ENCODE measurements at regions not wholly inside any gene's neighbourhood (a gene's known extent, or its start where the extent isn't known, plus 50 kb on each side); places are given as distances from the start of the nearest gene placed in this dataset.

- TF ChIP-seq POLR2AphosphoS5 (IDR thresholded peaks at IDR 0.05; ENCODE audit: low read depth, low read length) (no peak), POLR2A (IDR thresholded peaks at IDR 0.05; ENCODE audit: low read depth, low read length) (no peak), TAF1 (IDR thresholded peaks at IDR 0.05; ENCODE audit: borderline replicate concordance, low read depth, low read length) (no peak)
- FAIRE-seq, result no peak
- no peak for DNase-seq (ENCODE audit: insufficient read length)
These were observed 282.5 kb upstream of the ISX start for GRCh38 chr22:34783436-34783835.

DNA sequence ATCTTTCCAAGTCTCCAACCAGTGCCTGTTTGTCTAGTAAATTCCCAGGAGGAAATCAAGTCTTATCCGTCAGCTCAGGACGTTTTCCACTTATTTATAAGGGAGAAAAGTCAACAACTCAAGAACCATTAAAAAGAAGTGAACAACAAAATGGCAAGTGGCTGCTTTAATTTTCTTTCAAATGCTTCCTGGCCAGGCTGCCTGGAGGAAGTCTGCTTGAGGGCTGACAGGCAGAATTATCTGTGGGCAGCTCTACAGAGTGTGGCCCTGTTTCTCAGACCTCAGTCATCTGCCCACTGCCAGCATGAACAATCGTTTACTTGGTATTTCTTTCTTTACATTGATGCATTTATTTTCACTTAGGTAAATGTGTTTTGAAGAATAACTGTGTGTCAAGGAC lies 281.9 kb upstream of the ISX start:
- DNase-seq (ENCODE audit: insufficient read length) (no peak), FAIRE-seq (no peak)
- TF ChIP-seq POLR2A (IDR thresholded peaks at IDR 0.05; ENCODE audit: low read depth, low read length) (no peak), POLR2AphosphoS5 (IDR thresholded peaks at IDR 0.05; ENCODE audit: low read depth, low read length) (no peak), TAF1 (IDR thresholded peaks at IDR 0.05; ENCODE audit: borderline replicate concordance, low read depth, low read length) (no peak)

DNA sequence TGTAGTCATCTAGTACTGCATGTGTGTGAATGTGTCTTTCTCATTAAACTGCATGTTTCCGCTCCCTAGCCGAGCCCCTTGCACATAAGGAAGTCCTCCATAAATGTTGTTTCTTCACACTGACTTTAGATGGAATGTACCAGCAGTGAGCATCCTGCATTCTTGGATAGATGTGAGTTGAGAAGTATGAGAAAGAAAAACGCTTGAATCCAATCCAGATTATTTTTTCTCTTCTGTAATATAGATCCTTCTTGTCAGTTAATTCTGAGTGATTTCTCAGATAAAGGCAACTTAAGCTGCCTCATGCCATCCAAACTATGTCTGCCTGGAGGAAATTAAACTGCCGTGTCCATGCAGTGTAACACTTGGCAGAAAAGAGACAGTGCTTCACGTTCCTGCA lies 268.1 kb upstream of the ISX start:
- TF ChIP-seq POLR2AphosphoS5 (IDR thresholded peaks at IDR 0.05; ENCODE audit: low read depth, low read length), result no peak
- TF ChIP-seq POLR2A (IDR thresholded peaks at IDR 0.05; ENCODE audit: low read depth, low read length), result no peak
- no peak for TF ChIP-seq TAF1 (IDR thresholded peaks at IDR 0.05; ENCODE audit: borderline replicate concordance, low read depth, low read length)
- DNase-seq (ENCODE audit: insufficient read length) (no peak), FAIRE-seq (no peak)

DNA sequence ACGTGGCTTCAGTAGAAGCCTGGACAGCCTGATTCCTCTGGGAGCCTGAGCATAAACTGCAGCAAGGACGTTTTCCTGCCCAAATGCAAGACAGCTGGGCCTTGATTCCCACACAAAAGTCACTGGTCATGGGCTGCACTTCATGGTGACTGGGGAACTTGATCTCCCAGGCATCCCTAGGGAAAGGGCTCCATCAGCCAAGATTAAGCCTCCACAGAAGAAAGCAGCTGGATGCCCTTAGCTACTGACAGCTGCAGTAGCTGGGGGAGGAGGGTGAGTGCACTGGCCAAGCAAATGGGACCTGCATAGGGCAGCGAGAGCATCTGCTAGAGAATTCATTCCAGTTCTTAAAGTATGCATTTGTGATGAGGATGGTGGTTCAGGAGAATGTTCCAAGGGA lies 267.4 kb upstream of the ISX start:
- DNase-seq (ENCODE audit: insufficient read length), result no peak

GRCh38 chr22:34800260-34800980 lies 265.5 kb upstream of the ISX start:
- FAIRE-seq, result no peak
- TF ChIP-seq TAF1 (IDR thresholded peaks at IDR 0.05; ENCODE audit: borderline replicate concordance, low read depth, low read length), result no peak
- no peak for TF ChIP-seq POLR2AphosphoS5 (IDR thresholded peaks at IDR 0.05; ENCODE audit: low read depth, low read length)
- no peak for TF ChIP-seq POLR2A (IDR thresholded peaks at IDR 0.05; ENCODE audit: low read depth, low read length)
- DNase-seq (ENCODE audit: insufficient read length), result no peak

More for the DNA sequence above, 267.4 kb upstream of the ISX start:
- FAIRE-seq, result no peak
- TF ChIP-seq POLR2A (IDR thresholded peaks at IDR 0.05; ENCODE audit: low read depth, low read length) (no peak), TAF1 (IDR thresholded peaks at IDR 0.05; ENCODE audit: borderline replicate concordance, low read depth, low read length) (no peak), POLR2AphosphoS5 (IDR thresholded peaks at IDR 0.05; ENCODE audit: low read depth, low read length) (no peak)

GRCh38 chr22:34801221-34801620 lies 264.7 kb upstream of the ISX start:
- FAIRE-seq (no peak), DNase-seq (ENCODE audit: insufficient read length) (no peak)
- no peak for TF ChIP-seq POLR2A (IDR thresholded peaks at IDR 0.05; ENCODE audit: low read depth, low read length)
- no peak for TF ChIP-seq POLR2AphosphoS5 (IDR thresholded peaks at IDR 0.05; ENCODE audit: low read depth, low read length)
- TF ChIP-seq TAF1 (IDR thresholded peaks at IDR 0.05; ENCODE audit: borderline replicate concordance, low read depth, low read length), result no peak

GRCh38 chr22:34804091-34804490 lies 261.9 kb upstream of the ISX start:
- FAIRE-seq (no peak), DNase-seq (ENCODE audit: insufficient read length) (no peak)
- TF ChIP-seq TAF1 (IDR thresholded peaks at IDR 0.05; ENCODE audit: borderline replicate concordance, low read depth, low read length) (no peak), POLR2AphosphoS5 (IDR thresholded peaks at IDR 0.05; ENCODE audit: low read depth, low read length) (no peak), POLR2A (IDR thresholded peaks at IDR 0.05; ENCODE audit: low read depth, low read length) (no peak)

- DNase-seq (ENCODE audit: insufficient read length), result no peak
- TF ChIP-seq POLR2A (IDR thresholded peaks at IDR 0.05; ENCODE audit: low read depth, low read length) (no peak), POLR2AphosphoS5 (IDR thresholded peaks at IDR 0.05; ENCODE audit: low read depth, low read length) (no peak), TAF1 (IDR thresholded peaks at IDR 0.05; ENCODE audit: borderline replicate concordance, low read depth, low read length) (no peak)
- FAIRE-seq, result no peak
These were observed 261.4 kb upstream of the ISX start for GRCh38 chr22:34804604-34805003.

DNA sequence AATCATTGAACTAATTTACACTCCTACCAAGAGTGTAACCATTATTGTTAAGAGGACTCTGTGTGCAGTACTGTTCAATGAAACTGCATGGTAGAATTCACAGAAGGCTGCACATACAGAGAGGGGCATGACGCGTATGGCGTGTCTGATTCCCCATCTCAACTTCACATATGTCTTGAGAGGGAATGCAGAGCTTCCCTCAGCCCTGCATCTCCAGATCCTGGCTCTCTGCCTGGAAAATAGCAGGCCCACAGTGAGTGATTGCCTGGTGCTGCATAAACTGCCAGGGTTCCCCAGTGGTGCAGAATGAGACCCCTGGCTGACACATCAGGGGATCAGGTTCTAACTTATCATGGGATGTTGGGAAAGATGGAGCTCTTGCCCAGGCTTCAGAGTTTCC lies 260.2 kb upstream of the ISX start:
- no peak for FAIRE-seq
- TF ChIP-seq TAF1 (IDR thresholded peaks at IDR 0.05; ENCODE audit: borderline replicate concordance, low read depth, low read length) (no peak), POLR2AphosphoS5 (IDR thresholded peaks at IDR 0.05; ENCODE audit: low read depth, low read length) (no peak), POLR2A (IDR thresholded peaks at IDR 0.05; ENCODE audit: low read depth, low read length) (no peak)
- DNase-seq (ENCODE audit: insufficient read length), result no peak

GRCh38 chr22:34808618-34809017 lies 257.3 kb upstream of the ISX start:
- FAIRE-seq, result no peak

DNA sequence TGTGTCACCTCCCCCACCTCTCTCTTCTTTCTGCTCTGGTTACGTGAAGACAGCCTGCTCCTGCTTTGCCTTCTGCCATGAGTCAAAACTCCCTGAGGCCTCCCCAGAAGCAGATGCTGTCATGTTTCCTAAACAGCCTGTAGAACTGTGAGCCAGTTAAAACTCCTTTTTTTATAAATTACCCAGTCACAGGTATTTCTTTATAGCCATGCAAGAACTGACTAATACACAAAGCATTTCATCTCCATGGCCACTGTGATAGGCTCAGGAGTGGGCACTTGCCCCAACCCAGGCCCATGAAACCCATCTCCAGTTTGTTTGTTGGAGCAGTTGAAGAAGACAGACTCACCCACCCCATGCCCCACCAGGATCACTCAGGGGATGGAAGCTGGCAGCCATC lies 253.3 kb upstream of the ISX start:
- no peak for FAIRE-seq

More at GRCh38 chr22:34808618-34809017, 257.3 kb upstream of the ISX start:
- DNase-seq (ENCODE audit: insufficient read length), result no peak
- TF ChIP-seq TAF1 (IDR thresholded peaks at IDR 0.05; ENCODE audit: borderline replicate concordance, low read depth, low read length) (no peak), POLR2A (IDR thresholded peaks at IDR 0.05; ENCODE audit: low read depth, low read length) (no peak), POLR2AphosphoS5 (IDR thresholded peaks at IDR 0.05; ENCODE audit: low read depth, low read length) (no peak)

GRCh38 chr22:34814260-34815025 lies 251.5 kb upstream of the ISX start:
- TF ChIP-seq TAF1 (IDR thresholded peaks at IDR 0.05; ENCODE audit: borderline replicate concordance, low read depth, low read length), result no peak
- no peak for TF ChIP-seq POLR2AphosphoS5 (IDR thresholded peaks at IDR 0.05; ENCODE audit: low read depth, low read length)
- TF ChIP-seq POLR2A (IDR thresholded peaks at IDR 0.05; ENCODE audit: low read depth, low read length), result no peak
- DNase-seq (ENCODE audit: insufficient read length), result no peak
- no peak for FAIRE-seq

More for the DNA sequence above, 253.3 kb upstream of the ISX start:
- TF ChIP-seq POLR2A (IDR thresholded peaks at IDR 0.05; ENCODE audit: low read depth, low read length), result no peak
- no peak for TF ChIP-seq POLR2AphosphoS5 (IDR thresholded peaks at IDR 0.05; ENCODE audit: low read depth, low read length)
- DNase-seq (ENCODE audit: insufficient read length), result no peak

Data from GM12892 (cell line).